PC-3 (cell line): ENCODE measurements at regions not wholly inside any gene's neighbourhood (a gene's known extent, or its start where the extent isn't known, plus 50 kb on each side); places are given as distances from the start of the nearest gene placed in this dataset.

ENCODE experiments used
- CTCF ChIP-seq: fragments of 300-600 bp; sonication (generic); conservative IDR thresholded peaks from 2 replicates; pipeline ENCODE4 v1.5.1; 2017; ENCODE audit warnings: antibody characterized with exemption, low read depth, mild to moderate bottlenecking, low read length
- EZH2 ChIP-seq: fragments of 300-600 bp; sonication (generic); IDR thresholded peaks from one replicate; pipeline ENCODE4 v1.6.1; 2017; ENCODE audit warnings: antibody characterized with exemption, mild to moderate bottlenecking, low read length; ENCODE audit not compliant: unreplicated experiment
- EZH2phosphoT487 ChIP-seq: fragments of 300-600 bp; sonication (generic); IDR thresholded peaks from 2 replicates; pipeline ENCODE4 v1.6.1; 2018; ENCODE audit warnings: mild to moderate bottlenecking, antibody characterized with exemption, low read length, borderline replicate concordance

GRCh38 chr4:180169966-180170365 lies 2073.2 kb upstream of the TENM3 start:
- no peak for TF ChIP-seq CTCF
- TF ChIP-seq EZH2, result no peak
- no peak for TF ChIP-seq EZH2phosphoT487
